ENCODE measurements at regions not wholly inside any gene's neighbourhood (a gene's known extent, or its start where the extent isn't known, plus 50 kb on each side); places are given as distances from the start of the nearest gene placed in this dataset.

- POLR2A ChIA-PET: no interaction called here
These were observed 220.0 kb upstream of the UBE2E2 start for GRCh38 chr3:22982981-22983587.

GRCh38 chr3:22986958-22987357 lies 216.2 kb upstream of the UBE2E2 start:
- TF ChIP-seq ZNF132 (tag by site-specific recombination; IDR thresholded peaks at IDR 0.05; ENCODE audit: borderline replicate concordance) (no peak), KLF17 (tag by site-specific recombination; IDR thresholded peaks at IDR 0.05) (no peak), ZNF362 (tag by site-specific recombination; IDR thresholded peaks at IDR 0.05) (no peak), ZNF639 (tag by site-specific recombination; IDR thresholded peaks at IDR 0.05) (no peak), ZNF311 (tag by site-specific recombination; IDR thresholded peaks at IDR 0.05; ENCODE audit: borderline replicate concordance) (no peak), GLI4 (tag by site-specific recombination; IDR thresholded peaks at IDR 0.05) (no peak), ZNF585B (tag by site-specific recombination; IDR thresholded peaks at IDR 0.05) (no peak), GLI2 (tag by site-specific recombination; IDR thresholded peaks at IDR 0.05; ENCODE audit: borderline replicate concordance, low read depth) (no peak), ZNF10 (tag by site-specific recombination; IDR thresholded peaks at IDR 0.05) (no peak), ZNF292 (tag by site-specific recombination; IDR thresholded peaks at IDR 0.05; ENCODE audit: borderline replicate concordance, low read depth) (no peak), TCF7L2 (IDR thresholded peaks at IDR 0.05; ENCODE audit: borderline replicate concordance, low read depth, low read length) (no peak), ZBTB20 (tag by site-specific recombination; IDR thresholded peaks at IDR 0.05) (no peak), EGR2 (tag by site-specific recombination; IDR thresholded peaks at IDR 0.05; ENCODE audit: low read depth) (no peak), ZNF350 (tag by site-specific recombination; IDR thresholded peaks at IDR 0.05) (no peak), ZNF76 (tag by site-specific recombination; IDR thresholded peaks at IDR 0.05; ENCODE audit: borderline replicate concordance, low read depth) (no peak), ZNF19 (tag by site-specific recombination; IDR thresholded peaks at IDR 0.05; ENCODE audit: low read depth) (no peak), ZBTB8A (tag by site-specific recombination; IDR thresholded peaks at IDR 0.05) (no peak), KLF7 (tag by site-specific recombination; IDR thresholded peaks at IDR 0.05; ENCODE audit: borderline replicate concordance) (no peak)
- Histone ChIP-seq H3K9me3 (ENCODE audit: control insufficient read depth, insufficient read depth, low read depth, low read length) (no peaks in the 10 kb centered on the region), H3K36me3 (ENCODE audit: control insufficient read depth in 2 of 2, insufficient read depth in 1 of 2, low read length in 2 of 2) (no peaks in the 10 kb centered on the region), H3K27ac (ENCODE audit: extremely low read depth, low read depth, low read length) (no peak overlapping the region), H3K4me3 (ENCODE audit: low read depth, low read length) (no peak overlapping the region), H3K4me1 (ENCODE audit: control insufficient read depth, insufficient read depth, low read length) (no peaks in the 10 kb centered on the region)
- ChIA-PET CTCF (interaction anchor here (0.6 kb wide), 1 partner anchor 825 kb away, joined by 3 read pairs; no protein-coding TSS in a partner anchor), POLR2A (no interaction called here)

More at GRCh38 chr3:22982981-22983587, 220.0 kb upstream of the UBE2E2 start:
- TF ChIP-seq HOXC10 (CRISPR knock-in tag; IDR thresholded peaks at IDR 0.05) (no peak), GLI2 (tag by site-specific recombination; IDR thresholded peaks at IDR 0.05; ENCODE audit: borderline replicate concordance, low read depth) (no peak)
- Histone ChIP-seq H3K36me3 (ENCODE audit: control insufficient read depth in 2 of 2, insufficient read depth in 1 of 2, low read length in 2 of 2) (no peaks in the 10 kb centered on the region), H3K9me3 (ENCODE audit: control insufficient read depth, insufficient read depth, low read depth, low read length) (no peaks in the 10 kb centered on the region), H3K4me3 (ENCODE audit: low read depth, low read length) (no peak overlapping the region), H3K27ac (ENCODE audit: extremely low read depth, low read depth, low read length) (no peak overlapping the region), H3K4me1 (ENCODE audit: control insufficient read depth, insufficient read depth, low read length) (no peaks in the 10 kb centered on the region)
- CTCF ChIA-PET: interaction anchor here (0.7 kb wide), 2 partner anchors 194 to 1215 kb away, joined by 3 read pairs; no protein-coding TSS in a partner anchor

All from HEK293 (cell line).